ENCODE measurements at regions not wholly inside any gene's neighbourhood (a gene's known extent, or its start where the extent isn't known, plus 50 kb on each side); places are given as distances from the start of the nearest gene placed in this dataset.
A peak's percentile ranks its signal among the peaks of the same experiment; 100 is the strongest.

DNA sequence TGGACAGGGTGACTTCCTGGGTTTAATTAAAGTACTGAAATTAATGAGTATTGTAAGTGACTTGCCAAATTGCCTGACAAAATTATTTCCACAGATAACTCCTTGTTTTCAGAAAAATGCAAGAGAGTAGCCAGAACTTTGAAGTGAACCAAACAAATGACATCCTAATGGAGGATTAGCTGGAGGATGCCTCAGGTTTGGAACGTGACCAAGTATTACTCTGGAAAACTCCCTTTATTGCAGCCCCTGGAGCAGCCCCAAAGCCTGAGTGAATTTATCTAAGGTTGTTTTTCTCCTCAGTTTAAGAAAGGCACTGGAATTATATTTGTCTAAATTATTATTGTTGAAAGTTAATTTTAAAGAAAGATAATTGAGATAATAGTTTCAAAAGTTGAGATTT is 343.6 kb upstream of the MTNR1B start:
- DNase-seq: no peak

DNA sequence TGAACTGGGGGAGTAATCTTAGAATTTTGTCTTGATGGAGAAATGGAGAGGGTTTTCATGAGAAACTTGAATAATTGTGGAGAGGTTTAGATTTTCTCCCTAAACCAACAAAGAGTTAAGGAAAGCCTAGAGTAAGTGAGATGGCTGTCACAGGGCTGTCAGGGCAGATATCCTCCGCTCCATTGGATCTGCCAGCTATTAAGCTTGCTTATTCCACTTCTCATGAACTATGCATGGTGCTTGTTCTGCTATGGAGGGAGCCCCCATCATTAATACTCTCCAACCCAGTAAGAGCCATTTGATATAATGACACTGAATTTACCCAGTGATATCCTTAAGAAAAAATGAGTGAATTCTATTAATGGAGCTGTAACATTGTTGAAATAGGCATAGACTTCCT is 342.8 kb upstream of the MTNR1B start:
- DNase-seq: no peak

DNA sequence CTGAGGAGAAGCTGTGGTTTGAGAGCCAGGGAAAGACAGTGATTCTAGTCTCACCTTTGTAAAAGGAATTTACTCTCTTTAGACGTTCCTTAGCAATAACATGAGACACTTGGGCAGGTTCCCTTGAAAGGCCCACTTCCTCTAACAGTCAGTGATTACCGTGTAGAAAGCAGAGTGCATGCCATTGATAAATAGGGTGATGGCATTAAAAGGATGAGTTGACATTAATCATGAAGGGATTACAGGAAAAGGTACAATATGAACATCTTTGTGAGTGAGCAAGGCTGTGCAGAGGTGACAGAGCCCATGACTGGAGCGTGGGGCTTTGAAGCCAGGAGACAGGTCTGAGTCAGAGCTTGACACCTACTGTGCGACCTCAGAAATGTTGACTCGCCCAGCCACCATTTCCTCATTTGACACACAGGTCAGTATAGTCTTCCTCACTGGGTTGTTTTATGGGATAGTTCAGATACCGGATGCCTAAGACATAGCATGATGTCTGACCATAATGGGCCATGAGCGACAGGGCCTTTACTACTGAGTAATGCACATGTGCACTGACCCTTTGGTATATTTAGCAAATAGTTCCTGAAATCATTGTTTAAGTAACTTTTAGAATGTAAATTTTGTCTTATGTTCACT is 341.7 kb upstream of the MTNR1B start:
- DNase-seq: no peak

DNA sequence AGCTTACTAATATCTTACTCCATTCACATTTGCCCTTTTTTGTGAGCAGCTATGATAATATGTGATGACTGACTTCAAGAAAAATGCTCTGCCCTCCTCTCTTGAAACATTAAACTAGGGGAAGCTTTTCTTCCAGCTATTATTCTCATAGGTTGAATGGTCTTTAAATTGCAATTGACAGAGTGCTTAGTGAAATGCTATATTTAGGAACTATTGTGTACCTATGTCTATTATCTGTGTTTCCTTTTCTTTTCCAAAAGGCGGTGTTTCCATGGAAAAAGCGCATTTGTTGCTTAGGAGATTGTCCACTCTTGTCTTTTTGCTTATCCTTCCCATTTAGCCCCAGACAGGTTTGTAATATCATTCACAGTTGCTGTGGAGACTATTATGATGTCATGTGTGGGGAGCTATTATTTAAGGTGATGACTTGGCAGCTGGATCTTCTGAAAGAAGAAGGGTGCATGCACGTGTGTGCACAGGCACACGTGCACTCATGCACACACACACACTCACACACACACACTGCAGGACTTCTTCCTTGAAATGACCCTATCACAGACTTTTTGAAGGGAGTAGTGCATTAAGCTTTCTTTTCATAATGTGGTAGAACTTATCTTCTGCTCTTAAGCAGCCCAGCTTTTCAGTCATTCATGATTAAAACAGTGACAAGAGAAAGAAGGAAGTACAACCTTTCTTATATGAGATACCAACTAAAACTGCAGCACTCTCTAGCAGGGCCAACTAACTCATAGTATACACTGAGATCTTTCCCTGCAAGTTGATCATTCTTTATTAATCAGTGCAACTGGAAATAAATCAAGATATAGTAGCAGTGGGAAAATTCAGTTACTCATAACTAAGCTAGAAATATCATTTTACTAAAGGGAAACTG is 340.8 kb upstream of the MTNR1B start:
- no peak for DNase-seq

DNA sequence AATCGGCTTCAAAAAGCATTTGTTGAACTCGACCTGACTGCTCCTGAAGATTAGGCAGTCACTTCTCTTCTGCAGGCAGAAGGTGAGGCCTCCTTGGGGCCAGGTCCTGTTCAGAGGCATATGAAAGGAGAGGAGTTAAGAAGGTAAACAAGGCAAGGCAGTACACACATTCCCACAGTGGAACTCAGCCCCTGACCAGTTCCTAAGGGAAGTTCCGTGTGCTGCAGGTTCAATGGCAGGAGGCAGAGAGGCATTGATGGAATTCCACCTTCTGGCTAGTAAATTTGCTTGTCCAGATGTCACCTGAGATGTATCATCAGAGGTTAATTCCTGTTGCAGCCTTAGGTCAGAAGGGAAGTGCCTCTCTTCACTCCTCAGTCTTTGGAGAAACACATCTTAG is 337.0 kb upstream of the MTNR1B start:
- no peak for DNase-seq

DNA sequence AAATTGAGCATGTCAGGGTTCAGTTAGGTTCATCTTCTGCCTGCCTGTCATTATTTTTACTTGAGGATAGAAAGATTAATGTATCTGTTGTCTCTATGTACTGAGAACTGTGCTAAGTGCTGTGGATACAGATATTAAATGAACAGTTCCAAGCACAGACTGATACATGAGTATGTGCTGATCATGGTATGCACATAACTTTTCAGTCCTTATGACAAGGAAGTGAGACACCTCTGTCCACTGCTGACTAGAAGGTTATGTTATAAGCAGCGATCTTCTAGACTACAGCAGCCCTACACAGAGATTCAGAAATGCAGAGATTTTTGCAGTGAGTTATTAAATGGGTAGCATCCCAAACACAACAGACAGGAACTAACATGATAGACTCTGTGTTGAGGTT is 335.6 kb upstream of the MTNR1B start:
- DNase-seq: no peak

DNA sequence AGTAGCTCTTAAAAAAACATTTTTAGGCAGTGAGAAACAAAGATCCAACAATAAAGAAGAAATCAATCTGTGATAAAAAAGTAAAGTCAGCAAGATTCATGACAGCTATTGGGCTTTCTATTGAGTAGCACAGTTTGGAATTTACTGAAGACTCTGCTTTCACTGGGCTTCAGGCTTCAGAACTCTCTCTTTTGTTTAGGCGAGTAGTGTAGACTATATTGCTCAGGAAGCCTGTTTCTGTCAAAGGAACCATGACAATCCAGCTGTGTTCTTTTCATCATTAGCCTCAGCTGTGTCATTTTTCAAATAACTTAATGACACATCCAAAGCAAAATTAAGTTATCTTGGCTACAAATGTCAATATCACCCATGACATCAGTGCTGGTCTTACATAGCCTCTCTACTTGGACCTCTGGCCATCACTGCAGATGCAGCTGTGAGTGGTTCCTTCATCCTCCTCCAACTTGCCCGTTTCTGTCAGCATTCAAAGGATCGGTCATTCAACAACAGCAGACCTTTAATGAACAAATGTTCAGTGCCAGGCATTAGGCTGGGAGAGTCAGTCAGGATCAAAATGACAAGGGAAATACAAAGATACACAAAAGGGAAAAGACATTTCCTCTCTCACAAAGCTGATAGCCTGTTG is 332.8 kb upstream of the MTNR1B start:
- DNase-seq: no peak

DNA sequence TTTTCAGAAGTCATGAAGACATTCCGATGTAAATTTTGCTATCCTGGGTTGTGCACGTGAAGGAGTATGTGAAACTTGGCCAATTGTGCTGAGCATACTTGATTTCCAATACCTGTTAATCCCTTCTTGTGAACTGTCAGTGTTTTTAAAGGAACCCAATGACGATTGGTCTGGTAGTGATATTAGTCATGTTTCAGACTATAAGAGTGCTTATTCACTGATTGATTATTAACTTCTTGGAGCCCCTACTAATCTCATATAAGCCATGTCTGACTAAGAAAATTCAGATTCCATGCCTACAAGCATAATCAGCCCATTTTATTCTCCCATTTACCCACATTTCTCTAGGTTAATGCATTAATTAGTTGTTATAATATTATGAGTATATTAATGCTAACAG is 330.8 kb upstream of the MTNR1B start:
- DNase-seq: no peak

DNA sequence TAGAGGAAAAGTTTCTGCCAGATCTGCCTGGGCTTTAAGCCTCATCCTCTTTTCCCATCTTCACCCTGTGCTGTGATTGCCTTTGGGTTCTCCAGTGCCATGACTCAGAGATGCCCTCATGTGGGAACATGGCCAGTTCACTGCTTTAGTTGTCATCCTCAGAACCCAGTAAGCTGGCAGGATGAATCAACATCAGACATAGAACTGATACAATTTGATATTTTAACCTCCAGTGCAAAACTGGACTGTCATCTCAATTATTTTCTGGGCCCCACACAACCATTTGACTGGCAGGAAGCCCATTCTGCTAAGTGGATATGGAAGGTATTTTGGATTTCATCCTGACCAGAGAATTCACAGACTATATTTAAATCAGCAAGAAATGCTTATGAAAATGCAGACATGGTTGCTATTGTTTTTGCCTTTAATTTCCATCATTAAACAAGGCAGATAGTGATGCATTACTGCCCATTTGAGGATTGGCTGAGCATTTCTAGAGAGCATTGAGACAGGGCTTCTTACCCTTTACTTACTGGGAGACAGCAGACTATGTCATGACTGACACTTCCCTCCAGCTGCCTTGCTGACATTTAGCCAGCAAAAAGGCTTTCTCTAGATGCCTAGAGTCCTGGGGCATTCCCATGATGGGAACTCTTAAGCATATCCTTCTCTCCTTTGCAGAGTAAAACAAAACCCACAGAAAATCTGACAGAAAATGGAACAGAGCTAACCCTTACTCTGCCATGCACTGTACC is 327.1 kb upstream of the MTNR1B start:
- no peak for DNase-seq

DNA sequence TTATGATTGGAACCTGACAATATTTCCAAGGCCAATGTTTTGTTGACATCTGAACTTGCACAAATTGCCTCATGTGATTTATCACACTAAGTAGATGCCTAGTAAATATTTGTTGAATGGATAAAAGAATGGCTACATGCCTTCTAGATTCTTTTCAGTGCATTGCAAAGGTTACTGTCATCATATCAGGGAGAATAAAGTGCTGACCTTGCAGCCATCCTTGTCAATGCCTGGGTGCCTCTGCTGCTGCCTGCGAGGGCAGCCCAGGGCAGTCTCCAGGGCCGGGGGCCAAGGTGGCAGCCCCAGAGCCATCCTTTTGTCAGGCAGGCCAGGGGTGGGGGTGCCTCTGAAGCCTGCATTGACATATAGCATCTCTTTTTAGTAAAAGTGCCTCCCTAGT is 325.6 kb upstream of the MTNR1B start:
- no peak for DNase-seq

DNA sequence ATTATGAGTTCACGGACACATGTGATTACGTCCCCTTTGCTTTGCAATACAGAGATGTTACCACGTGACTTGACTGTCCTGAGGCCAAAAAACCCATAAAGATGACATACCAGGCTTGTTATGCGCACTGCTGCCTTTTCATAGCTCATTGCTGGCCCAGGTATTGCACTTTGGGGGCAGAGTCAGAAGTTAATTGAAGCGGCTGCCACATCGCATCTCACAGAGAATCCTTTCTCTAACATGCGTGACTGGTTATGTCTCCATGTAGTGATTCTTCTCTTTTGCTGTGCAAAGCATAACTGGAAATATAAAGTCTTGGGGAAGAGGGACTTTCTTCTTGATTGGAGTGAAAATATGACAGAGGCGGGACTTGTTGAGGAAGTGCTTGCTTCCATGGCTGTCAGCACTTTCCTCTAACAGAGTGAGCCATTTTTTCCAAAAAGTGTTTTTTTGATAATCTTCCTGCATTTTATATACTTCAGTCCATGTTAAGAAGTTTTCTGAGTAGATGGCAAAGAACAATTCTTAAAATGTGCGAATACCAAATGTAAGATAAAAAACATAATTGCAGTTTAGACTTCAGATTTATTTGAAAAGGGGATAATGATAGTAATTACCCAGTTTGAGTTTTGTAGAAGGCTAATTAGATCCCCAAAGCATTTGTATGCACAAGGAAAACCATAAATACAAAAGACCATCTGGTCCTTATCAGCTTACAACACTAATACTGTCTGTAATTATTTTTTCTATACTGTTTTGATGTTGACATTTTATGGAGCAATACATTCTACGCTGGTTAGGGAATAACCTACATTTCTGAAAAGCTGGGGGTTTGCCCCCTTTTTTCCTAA is 324.6 kb upstream of the MTNR1B start:
- DNase-seq: no peak

DNA sequence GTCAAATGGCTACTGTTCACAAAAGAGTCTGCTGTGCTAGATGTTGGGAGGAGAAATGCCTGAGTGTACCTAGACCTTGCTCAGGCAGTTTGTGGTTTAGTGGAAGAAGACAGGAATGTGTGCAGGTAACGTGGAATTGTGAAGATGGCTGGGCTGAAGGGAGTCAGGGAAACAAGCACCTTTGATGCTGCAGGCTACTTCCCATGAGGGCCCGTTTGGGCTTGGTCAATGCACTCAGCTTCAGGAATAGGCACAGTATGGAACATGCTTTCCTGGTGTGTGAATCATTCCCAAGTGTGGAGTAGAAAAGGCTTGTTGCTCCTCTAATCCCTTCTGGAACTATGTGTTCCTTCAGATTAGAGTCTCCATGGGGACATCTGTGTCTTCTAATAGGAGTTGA is 318.3 kb upstream of the MTNR1B start:
- no peak for DNase-seq

DNA sequence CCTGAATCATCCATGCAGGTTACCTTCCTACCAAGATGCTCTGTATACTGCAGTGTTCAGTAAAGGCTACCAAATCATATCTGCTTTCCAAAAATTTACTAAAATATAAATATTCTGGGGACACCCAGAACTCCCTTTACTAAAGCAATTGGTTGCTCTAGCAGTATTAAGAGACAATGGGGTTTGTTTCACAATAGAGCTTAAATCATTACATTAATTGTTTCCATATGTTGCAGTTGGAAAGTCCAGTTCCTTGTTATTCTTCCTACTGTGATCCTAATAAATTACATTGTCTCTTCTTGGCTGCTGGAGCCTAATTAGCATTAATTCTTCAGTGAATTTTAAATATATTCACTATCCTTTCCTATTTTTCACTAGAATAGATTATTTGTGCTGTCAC is 316.0 kb upstream of the MTNR1B start:
- peak; percentile 20 for DNase-seq

DNA sequence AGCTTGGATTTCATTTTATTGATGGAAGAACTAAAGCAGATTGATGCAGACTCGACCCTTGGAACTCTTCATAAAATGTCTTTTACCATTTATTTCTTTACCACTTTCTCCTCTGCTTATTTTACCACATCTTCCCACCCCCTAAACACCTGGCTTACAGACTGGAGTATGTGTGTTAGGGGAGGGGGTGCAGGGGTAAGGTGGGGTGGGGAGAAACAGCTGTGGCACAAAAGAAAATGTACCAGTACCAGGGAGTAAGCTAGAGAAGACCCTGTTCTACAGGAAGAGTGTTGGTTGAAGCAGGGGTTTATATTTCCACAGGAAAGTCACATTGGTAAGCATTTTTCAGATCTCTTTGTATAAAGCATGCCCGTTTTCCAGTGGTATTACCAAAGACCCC is 312.7 kb upstream of the MTNR1B start:
- no peak for DNase-seq

DNA sequence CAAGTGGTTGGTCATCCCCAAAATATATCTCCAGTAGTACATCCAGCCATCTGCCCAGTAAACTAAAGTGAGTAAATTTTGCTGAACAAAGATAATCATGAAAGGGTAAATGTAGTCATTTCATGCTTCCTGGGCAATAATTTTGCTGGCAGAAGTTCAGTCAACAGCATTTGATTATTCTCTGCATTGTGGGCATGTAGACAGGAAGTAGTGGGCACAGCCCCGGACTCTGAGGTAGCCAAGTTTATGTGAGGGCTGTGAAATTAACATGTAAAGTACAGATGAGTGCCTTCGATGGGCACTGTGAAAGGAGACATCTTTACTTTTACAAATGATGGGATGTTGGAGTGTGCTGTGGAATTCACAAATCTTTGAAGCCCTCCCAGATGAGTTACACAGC is 312.2 kb upstream of the MTNR1B start:
- DNase-seq: no peak

DNA sequence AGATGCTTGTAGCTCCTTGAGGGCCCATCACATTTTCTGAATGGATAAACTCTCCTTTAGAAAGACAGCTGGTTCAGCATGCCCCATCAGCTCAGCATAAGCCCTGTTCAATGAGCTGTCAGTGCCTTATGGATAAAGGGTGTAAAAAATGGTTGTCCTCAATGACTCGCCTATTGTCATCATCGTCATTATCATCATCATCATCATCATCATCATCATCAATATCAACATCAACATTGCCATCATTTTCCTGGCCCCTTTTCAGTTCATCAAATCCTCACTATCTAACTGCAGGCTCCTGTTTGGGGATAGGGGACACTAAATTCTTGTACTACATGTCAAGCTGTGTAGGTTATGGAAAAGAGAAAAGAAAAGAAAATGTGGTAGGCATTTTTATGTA is 310.7 kb upstream of the MTNR1B start:
- DNase-seq: no peak

DNA sequence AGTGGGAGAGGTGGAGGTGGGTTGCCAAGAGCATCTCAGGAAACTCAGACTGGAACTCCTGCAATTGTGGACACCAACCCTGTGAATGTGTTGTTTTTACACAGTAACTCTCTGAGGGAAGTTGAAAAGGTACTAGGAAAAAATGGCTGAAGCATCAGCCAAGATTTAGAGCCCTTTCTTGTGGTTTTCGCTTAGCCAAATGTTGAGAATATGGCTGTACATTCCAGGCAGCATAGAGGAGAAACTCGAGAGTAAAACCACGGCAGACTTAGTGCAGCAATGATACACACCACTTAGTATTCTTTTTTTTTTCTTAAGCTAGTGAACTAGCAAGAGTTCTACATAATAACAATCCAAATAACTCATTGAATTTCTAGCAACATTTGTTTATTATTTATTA is 309.7 kb upstream of the MTNR1B start:
- DNase-seq: no peak

DNA sequence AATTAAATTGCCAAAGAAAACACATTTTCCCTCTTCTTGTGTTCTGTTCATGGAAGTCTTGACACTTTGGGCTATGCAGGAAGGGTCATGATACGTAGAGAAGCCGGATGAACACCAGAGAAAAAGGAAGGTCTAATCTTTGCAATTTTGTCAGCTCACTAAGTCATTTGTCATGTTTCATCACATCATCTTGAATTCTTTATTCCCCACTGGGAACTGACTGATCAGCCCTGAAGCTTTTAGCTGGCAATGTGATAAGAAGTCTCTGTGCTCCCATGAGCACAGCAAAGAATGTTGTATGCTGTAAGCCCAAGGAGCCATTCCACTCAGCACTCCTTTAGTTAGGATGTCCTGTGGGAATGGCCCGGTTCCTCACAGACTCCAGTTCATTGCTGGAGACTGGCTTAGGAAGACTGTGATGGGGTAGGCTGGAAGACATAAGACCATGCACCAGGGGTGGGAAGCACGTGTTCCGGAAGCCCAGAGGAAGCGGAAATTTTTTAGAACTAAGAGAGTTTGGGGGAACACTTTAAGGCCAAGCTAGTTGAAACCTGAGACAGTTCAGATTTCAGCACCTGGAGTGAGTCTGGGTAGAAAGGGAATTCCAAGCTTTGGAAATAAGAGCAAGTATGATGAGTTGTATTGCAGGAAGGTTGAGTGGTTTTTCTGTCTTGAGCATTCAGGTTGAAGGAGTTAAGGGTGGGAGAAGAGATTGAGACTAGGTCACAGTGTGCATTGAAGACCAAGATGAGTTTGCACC is 306.7 kb upstream of the MTNR1B start:
- DNase-seq: no peak

DNA sequence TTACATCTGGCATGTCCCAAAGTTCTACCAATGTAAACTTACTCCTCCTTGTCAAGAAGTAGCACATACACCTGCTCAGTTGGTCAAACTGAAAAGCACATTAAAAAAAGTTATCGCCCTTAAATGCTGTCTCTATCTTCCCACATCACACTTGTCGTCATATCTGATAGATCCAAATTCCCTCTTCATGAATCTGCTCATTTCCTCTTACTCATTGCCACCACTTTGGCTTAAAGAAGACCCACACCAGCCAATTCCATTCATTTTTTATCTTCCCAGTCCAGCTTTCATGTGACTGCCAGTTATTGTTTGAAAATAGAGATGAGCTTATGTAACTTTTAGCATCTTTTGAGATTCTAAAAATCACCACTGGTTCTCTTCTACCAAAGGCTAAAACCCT is 305.9 kb upstream of the MTNR1B start:
- DNase-seq: no peak

DNA sequence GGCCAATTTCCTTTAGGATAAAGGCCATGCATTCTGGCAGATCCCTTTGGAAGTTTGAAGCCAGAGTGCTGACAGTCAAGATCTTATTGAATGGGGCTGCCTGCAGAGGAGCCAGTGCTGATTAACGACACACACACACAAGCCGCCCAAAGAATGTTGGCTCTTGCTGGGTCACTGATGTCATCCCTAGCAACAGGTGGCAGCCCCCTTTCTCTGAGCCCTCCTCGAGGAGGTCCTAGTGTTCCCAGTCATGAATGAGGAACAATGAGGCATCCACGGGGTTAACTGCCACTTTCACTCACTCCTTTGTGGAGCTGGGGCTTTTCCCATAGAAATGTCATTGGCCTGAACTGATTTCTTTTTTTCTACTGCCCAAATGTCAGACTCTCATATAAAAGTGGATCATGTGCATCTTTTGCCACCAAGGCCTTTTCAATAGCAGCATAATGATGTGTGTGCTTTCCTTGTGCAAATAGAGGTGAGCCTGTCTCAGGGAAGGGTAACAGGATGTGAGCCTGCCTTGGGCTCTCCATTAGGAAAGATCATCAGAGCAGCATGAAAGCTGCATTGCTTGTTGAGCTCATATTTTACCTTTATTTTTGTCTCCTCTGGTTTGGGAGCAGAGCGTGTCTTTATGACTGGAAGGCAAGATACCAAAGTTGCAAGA is 301.8 kb upstream of the MTNR1B start:
- no peak for DNase-seq
